ENCODE measurements at regions not wholly inside any gene's neighbourhood (a gene's known extent, or its start where the extent isn't known, plus 50 kb on each side); places are given as distances from the start of the nearest gene placed in this dataset.
A peak's percentile ranks its signal among the peaks of the same experiment; 100 is the strongest.

DNA sequence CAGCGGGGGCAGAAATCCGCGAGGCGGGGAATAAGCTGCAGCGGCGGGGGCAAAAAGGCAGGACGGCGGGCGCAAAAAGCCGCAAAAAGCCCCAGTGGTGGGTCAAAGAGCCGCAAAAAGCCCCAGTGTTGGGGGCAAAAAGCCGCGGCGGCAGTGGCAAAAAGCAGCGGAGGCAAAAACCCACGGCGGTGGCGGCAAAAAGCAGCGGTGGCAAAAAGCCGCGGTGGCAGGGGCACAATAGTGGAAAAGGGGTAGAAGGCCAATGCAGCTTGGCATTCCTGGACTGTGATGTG lies 525.3 kb downstream of the ZNF33B start:
- WGBS (ENCODE audit: insufficient coverage, low coverage, low lambda C conversion rate, missing lambda C conversion rate), result 85% methylated on average over 21 of the region's 21 CpGs
- ATAC-seq (no peak), DNase-seq (peak in 1 of 3 donors; percentile 31)

DNA sequence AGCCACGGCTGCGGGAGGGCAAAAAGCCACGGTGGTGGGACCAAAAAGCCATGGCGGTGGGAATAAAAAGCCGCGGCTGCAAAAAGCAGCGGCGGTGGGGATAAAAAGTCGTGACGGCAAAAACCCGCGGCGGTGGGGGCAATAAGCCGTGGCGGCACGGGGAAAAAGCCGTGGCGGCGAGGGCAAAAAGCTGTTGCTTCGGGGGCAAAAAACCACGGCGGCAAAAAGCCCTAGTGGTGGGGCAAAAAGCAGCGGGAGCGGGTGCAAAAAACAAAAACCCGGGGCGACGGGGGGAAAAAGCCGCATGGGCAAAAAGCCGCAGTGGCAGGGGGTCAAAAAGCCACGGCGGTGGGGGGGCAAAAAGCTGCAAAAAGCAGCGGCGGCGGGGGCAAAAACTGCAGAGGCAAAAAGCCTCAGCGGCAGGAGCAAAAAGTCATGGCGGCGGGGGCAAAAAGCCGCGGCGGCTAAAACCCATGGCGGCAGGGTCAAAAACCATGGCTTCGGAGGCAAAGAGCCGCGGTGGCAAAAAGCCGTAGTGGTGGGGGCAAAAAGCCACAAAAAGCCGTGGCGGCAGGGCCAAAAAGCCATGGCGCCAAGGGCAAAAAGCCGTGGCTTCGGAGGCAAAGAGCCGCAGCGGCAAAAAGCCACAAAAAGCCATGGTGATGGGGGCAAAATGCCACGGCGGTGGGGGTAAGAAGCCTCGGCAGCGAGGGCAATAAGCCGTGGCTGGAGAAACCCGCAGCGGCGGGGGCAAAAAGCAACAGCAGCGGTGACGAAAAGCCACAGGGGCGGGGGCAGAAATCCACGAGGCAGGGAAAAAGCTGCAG lies 525.8 kb downstream of the ZNF33B start:
- peak in 1 of 3 donors; percentile 33 for DNase-seq
- intact Hi-C loops (cut with DNase I), result no loop called here

More for the DNA sequence above, 525.3 kb downstream of the ZNF33B start:
- no peak for TF ChIP-seq POLR2A (IDR thresholded peaks at IDR 0.05)
- TF ChIP-seq, protein P1, sequence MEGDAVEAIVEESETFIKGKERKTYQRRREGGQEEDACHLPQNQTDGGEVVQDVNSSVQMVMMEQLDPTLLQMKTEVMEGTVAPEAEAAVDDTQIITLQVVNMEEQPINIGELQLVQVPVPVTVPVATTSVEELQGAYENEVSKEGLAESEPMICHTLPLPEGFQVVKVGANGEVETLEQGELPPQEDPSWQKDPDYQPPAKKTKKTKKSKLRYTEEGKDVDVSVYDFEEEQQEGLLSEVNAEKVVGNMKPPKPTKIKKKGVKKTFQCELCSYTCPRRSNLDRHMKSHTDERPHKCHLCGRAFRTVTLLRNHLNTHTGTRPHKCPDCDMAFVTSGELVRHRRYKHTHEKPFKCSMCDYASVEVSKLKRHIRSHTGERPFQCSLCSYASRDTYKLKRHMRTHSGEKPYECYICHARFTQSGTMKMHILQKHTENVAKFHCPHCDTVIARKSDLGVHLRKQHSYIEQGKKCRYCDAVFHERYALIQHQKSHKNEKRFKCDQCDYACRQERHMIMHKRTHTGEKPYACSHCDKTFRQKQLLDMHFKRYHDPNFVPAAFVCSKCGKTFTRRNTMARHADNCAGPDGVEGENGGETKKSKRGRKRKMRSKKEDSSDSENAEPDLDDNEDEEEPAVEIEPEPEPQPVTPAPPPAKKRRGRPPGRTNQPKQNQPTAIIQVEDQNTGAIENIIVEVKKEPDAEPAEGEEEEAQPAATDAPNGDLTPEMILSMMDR (IDR thresholded peaks at IDR 0.05), result no peak
- Histone ChIP-seq H3K27me3 (no peaks in the 10 kb centered on the region), H3K36me3 (no peaks in the 10 kb centered on the region), H3K27ac (no peak overlapping the region), H3K4me1 (no peaks in the 10 kb centered on the region), H3K9me3 (no peaks in the 10 kb centered on the region), H3K4me3 (no peak overlapping the region)
- intact Hi-C loops (cut with DNase I), result no loop called here

DNA sequence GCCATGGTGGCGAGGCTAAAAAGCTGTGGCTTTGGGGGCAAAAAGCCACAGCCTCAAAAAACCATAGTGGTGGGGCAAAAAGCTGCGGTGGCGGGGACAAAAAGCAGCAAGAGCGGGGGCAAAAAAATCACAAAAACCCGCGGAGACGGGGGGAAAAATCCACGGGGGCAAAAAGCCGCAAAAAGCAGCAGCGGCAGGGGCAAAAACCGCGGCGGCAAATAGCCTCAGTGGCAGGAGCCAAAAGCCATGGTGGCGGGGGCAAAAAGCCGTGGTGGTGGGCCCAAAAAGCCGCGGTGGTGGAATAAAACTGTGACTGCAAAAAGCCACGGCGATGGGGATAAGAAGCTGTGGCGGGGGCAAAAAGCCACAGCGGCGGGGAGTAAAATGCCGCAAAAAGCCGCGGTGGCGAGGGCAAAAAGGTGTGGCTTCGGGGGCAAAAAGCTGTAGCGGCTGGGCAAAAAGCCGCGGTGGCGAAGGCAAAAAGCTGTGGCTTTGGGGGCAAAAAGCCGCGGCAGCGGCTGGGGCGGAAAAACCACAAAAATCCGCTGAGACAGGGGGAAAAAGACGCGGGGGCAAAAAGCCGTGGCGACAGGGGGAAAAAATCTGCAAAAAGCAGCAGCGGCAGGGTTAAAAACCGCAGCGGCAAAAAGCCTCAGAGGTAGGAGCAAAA lies 526.6 kb downstream of the ZNF33B start:
- Histone ChIP-seq H3K27me3 (no peaks in the 10 kb centered on the region), H3K9me3 (no peaks in the 10 kb centered on the region)
- intact Hi-C loops (cut with DNase I), result no loop called here

More for the DNA sequence above, 525.8 kb downstream of the ZNF33B start:
- Histone ChIP-seq H3K36me3 (no peaks in the 10 kb centered on the region), H3K27me3 (no peaks in the 10 kb centered on the region), H3K9me3 (no peaks in the 10 kb centered on the region), H3K27ac (no peak overlapping the region), H3K4me1 (no peaks in the 10 kb centered on the region), H3K4me3 (no peak overlapping the region)
- no peak for ATAC-seq
- WGBS (ENCODE audit: insufficient coverage, low coverage, low lambda C conversion rate, missing lambda C conversion rate), result 89% methylated on average over 40 of the region's 64 CpGs
- TF ChIP-seq POLR2A (IDR thresholded peaks at IDR 0.05), result no peak

DNA sequence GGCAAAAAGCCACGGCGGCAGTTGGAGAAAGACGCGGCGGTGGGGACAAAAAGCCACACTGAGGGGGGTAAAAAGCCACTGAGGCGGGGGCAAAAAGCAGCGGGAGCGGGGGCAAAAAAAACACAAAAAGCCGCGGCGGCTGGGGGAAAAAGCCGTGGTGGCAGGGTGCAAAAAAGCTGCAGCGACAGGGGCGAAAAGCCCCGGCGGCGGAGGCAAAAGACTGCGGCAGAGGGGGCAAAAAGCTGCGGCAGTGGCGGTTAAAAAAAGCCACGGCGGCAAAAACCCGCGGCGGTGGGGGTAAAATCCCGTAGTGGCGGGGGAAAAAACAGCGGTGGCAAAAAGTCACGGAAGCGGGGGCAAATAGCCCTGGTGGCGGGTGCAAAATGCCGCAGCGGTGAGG lies 527.3 kb downstream of the ZNF33B start:
- no peak overlapping the region for H3K4me3 ChIP-seq
- peak in 1 of 3 donors; percentile 37 for DNase-seq
- H3K36me3 ChIP-seq, result no peaks in the 10 kb centered on the region
- no peaks in the 10 kb centered on the region for H3K27me3 ChIP-seq
- WGBS (ENCODE audit: insufficient coverage, low coverage, low lambda C conversion rate, missing lambda C conversion rate), result 88% methylated on average over 14 of the region's 33 CpGs
- no peak for TF ChIP-seq POLR2A (IDR thresholded peaks at IDR 0.05)
- intact Hi-C loops (cut with DNase I), result no loop called here
- H3K4me1 ChIP-seq, result no peaks in the 10 kb centered on the region
- H3K9me3 ChIP-seq, result peaks cover 0 to under 1% (median 0%) of the 10 kb centered on the region in 4 donors
- ATAC-seq, result no peak
- H3K27ac ChIP-seq, result no peak overlapping the region

More for the DNA sequence above, 526.6 kb downstream of the ZNF33B start:
- Histone ChIP-seq H3K4me3 (no peak overlapping the region), H3K27ac (no peak overlapping the region), H3K36me3 (no peaks in the 10 kb centered on the region), H3K4me1 (no peaks in the 10 kb centered on the region)
- ATAC-seq (no peak), DNase-seq (peak in 1 of 3 donors; percentile 32)
- no peak for TF ChIP-seq POLR2A (IDR thresholded peaks at IDR 0.05)
- TF ChIP-seq, protein P1 (IDR thresholded peaks at IDR 0.05), result no peak
- 91% methylated on average over 30 of the region's 43 CpGs for WGBS (ENCODE audit: insufficient coverage, low coverage, low lambda C conversion rate, missing lambda C conversion rate)

Small RNA genes lying in the stretch of these regions (small RNA-seq; reads per million reads assigned to genes)
- gene KSR1P1, result 0 reads per million in 2 experiments

All from right lobe of liver (tissue), 6 donors.